Right lobe of liver (tissue), 6 donors: ENCODE measurements at regions not wholly inside any gene's neighbourhood (a gene's known extent, or its start where the extent isn't known, plus 50 kb on each side); places are given as distances from the start of the nearest gene placed in this dataset.

Source experiments
- ATAC-seq, 4 donors: fragments of 200-7000 bp; cut with Tn5 transposase; one replicate each; pipeline ENCODE4 v1.9.1; 2020; ENCODE audit warnings: mild to moderate bottlenecking in 4 of 4, moderate library complexity in 4 of 4
- DNase-seq, 3 donors: peaks; one replicate each; pipeline ENCODE4 v3.0.0-alpha.2; 2020
- H3K27ac ChIP-seq, 3 donors: fragments of 200-600 bp; one replicate each; pipeline ENCODE4 v1.8.0; 2022
- H3K27me3 ChIP-seq, 2 donors: fragments of 200-600 bp; one replicate each; pipeline ENCODE4 v1.8.0; 2022
- H3K36me3 ChIP-seq, 4 donors: fragments of 200-600 bp; sonication (generic) in 1 of 4; one replicate each; pipeline versions ENCODE4 v1.5.1 to v1.8.0; 2017 to 2022; ENCODE audit warnings: control low read depth in 1 of 4
- H3K4me1 ChIP-seq, 4 donors: fragments of 200-600 bp; sonication (generic) in 1 of 4; one replicate each; pipeline versions ENCODE4 v1.5.1 to v1.8.0; 2017 to 2022; ENCODE audit warnings: control low read depth in 1 of 4
- H3K4me3 ChIP-seq, 3 donors: fragments of 200-600 bp; one replicate each; pipeline ENCODE4 v1.8.0; 2022
- H3K9me3 ChIP-seq, 4 donors: fragments of 200-600 bp; sonication (generic) in 1 of 4; one replicate each; pipeline versions ENCODE4 v1.5.1 to v1.8.0; 2017 to 2022; ENCODE audit warnings: control low read depth in 1 of 4
- CTCF ChIP-seq, 4 donors: fragments of 200-600 bp in 3 of 4; fragments of 450-650 bp in 1 of 4; IDR thresholded peaks; one replicate each; pipeline versions ENCODE4 v1.5.1 to v1.8.0; 2016 to 2022; ENCODE audit warnings: antibody characterized with exemption in 4 of 4, mild to moderate bottlenecking in 2 of 4
- POLR2A ChIP-seq: fragments of 450-650 bp; IDR thresholded peaks from one replicate; pipeline ENCODE4 v1.6.1; 2017; ENCODE audit warnings: antibody characterized with exemption, mild to moderate bottlenecking
- WGBS: methylation state at CpG from one replicate; pipeline ENCODE4 v1.1.6; 2018; ENCODE audit warnings: low coverage, low lambda C conversion rate; ENCODE audit not compliant: insufficient coverage; ENCODE audit errors: missing lambda C conversion rate; 5-methylcytosine and 5-hydroxymethylcytosine counted together
- intact Hi-C, 2 donors: fragments of 100-400 bp; cut with DNase I; formaldehyde crosslinking; loops; one replicate each; pipeline versions ENCODE4 v1.11.2 to v1.14.1; 2022
- donor health status: DM: no; HTN: yes; CAD: no.
- donor health status: DM: no; HTN: no; CAD: no.
- donor health status: DM: no; HTN: no; CAD: no.
- donor health status: DM: no; HTN: yes; CAD: no.
- donor health status: DM: no; HTN: yes; CAD: no.

DNA sequence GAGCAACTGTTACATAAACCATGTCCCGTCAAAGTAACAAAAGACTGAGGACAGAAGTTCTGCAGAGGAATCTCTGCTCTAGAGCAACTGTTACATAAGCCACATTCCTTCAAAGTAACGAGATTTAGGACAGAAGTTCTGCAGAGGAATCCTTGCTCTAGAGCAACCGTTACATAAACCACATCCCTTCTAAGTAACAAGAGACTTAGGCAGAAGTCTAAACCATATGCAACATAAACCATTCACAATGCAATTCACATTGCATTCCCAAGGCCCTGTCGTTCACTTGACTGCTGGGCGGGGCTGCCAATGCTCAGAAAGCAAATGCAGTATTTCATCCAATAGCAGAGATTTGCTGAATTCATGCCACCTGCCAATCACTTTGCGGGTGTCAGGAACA is 124.4 kb upstream of the PUDP start:
- intact Hi-C loops: no loop called here
- H3K27ac ChIP-seq: no peak overlapping the region
- DNase-seq (no peak), ATAC-seq (no peak)
- no peaks in the 10 kb centered on the region for H3K4me1 ChIP-seq
- no peaks in the 10 kb centered on the region for H3K9me3 ChIP-seq
- H3K4me3 ChIP-seq: no peak overlapping the region
- H3K36me3 ChIP-seq: no peaks in the 10 kb centered on the region
- no peak for TF ChIP-seq POLR2A
- TF ChIP-seq CTCF (IDR thresholded peaks at IDR 0.05): no peak
- 63% methylated on average over 6 of the region's 6 CpGs for WGBS
- H3K27me3 ChIP-seq: no peaks in the 10 kb centered on the region

- no peak for TF ChIP-seq CTCF (IDR thresholded peaks at IDR 0.05)
- no peak for TF ChIP-seq POLR2A
- WGBS: 63% methylated on average over 3 of the region's 3 CpGs
- Histone ChIP-seq H3K36me3 (no peaks in the 10 kb centered on the region), H3K9me3 (no peaks in the 10 kb centered on the region), H3K4me3 (no peak overlapping the region), H3K27me3 (no peaks in the 10 kb centered on the region), H3K27ac (no peak overlapping the region), H3K4me1 (no peaks in the 10 kb centered on the region)
- ATAC-seq (no peak), DNase-seq (no peak)
- intact Hi-C loops: no loop called here
Measured at GRCh38 chrX:7270933-7271332, 123.0 kb upstream of the PUDP start.

GRCh38 chrX:7269991-7270390 is 122.0 kb upstream of the PUDP start:
- DNase-seq (no peak), ATAC-seq (peak in 3 of 4 donors; percentile 38 to 57 (median 41))
- no peak for TF ChIP-seq CTCF (IDR thresholded peaks at IDR 0.05)
- TF ChIP-seq POLR2A: no peak
- no peaks in the 10 kb centered on the region for H3K4me1 ChIP-seq
- H3K27ac ChIP-seq: no peak overlapping the region
- 55% methylated on average over 3 of the region's 3 CpGs for WGBS
- intact Hi-C loops: no loop called here
- H3K27me3 ChIP-seq: no peaks in the 10 kb centered on the region
- H3K9me3 ChIP-seq: no peaks in the 10 kb centered on the region
- no peaks in the 10 kb centered on the region for H3K36me3 ChIP-seq
- H3K4me3 ChIP-seq: no peak overlapping the region

- intact Hi-C loops: no loop called here
- ATAC-seq: no peak
- no peaks in the 10 kb centered on the region for H3K36me3 ChIP-seq
- H3K27me3 ChIP-seq: no peaks in the 10 kb centered on the region
- no peak overlapping the region for H3K4me3 ChIP-seq
- H3K9me3 ChIP-seq: no peaks in the 10 kb centered on the region
- TF ChIP-seq POLR2A (no peak), CTCF (IDR thresholded peaks at IDR 0.05) (no peak)
- H3K4me1 ChIP-seq: no peaks in the 10 kb centered on the region
- WGBS: 88% methylated on average over 4 of the region's 5 CpGs
- no peak overlapping the region for H3K27ac ChIP-seq
- no peak for DNase-seq
Measured at GRCh38 chrX:7269589-7269988, 121.6 kb upstream of the PUDP start.

DNA sequence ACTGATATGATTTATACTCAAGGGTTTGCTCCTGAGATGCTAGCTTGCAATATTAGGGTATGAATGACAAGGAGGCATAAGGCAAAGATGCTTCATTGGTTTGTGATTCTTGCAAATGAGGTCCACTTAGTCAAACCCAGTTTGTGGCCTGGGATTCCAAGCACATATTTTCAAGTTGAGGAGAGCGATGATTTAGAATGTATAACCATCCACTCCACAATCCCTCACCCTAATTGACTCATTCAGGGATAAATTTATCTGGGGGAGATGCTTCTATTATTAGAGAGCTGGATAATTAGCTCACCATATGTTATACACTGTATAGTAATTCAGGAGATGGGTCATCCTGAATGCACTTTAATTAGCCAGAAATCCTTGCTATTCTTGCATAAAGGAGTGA is 118.3 kb upstream of the PUDP start:
- no peak for ATAC-seq

More for the DNA sequence above, 118.3 kb upstream of the PUDP start:
- Histone ChIP-seq H3K4me1 (no peaks in the 10 kb centered on the region), H3K27ac (no peak overlapping the region), H3K27me3 (no peaks in the 10 kb centered on the region), H3K9me3 (no peaks in the 10 kb centered on the region), H3K4me3 (no peak overlapping the region), H3K36me3 (no peaks in the 10 kb centered on the region)
- TF ChIP-seq CTCF (IDR thresholded peaks at IDR 0.05): no peak
- TF ChIP-seq POLR2A: no peak
- intact Hi-C loops: no loop called here
- DNase-seq: no peak
- 80% methylated on average over 1 of the region's 1 CpG for WGBS
